ENCODE measurements at regions not wholly inside any gene's neighbourhood (a gene's known extent, or its start where the extent isn't known, plus 50 kb on each side); places are given as distances from the start of the nearest gene placed in this dataset.

DNA sequence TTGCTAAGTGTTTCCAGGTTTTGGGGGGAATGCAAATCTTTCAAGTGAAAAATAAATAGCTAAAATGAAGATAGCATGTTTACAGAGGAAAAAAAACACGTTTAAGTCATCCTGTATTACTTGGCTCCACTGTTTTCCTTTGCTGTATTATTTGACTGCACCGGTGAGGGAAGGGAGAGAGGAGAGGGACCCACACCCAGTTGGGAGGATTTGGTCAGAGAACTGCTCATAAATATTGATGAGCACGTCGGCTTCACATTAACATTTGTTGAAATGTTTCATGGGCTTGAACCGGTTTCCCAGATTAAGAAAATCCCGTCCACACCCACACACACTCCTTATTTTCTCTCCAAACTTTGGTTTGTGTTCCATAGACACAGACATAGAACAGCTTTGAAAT is 493.8 kb upstream of the MGMT start:
- TF ChIP-seq CTCF (conservative IDR thresholded peaks at IDR 0.05 in 1 of 2, IDR thresholded peaks at IDR 0.05 in 1 of 2; ENCODE audit: extremely low read depth in 1 of 2, insufficient read depth in 1 of 2, low read depth in 1 of 2, low read length in 2 of 2): no peak
- TF ChIP-seq EZH2 (IDR thresholded peaks at IDR 0.05; ENCODE audit: borderline replicate concordance, low read length): no peak

All from mammary epithelial cell (primary cell).